ENCODE measurements at regions not wholly inside any gene's neighbourhood (a gene's known extent, or its start where the extent isn't known, plus 50 kb on each side); places are given as distances from the start of the nearest gene placed in this dataset.

- no peak for TF ChIP-seq POLR2A (IDR thresholded peaks at IDR 0.05; ENCODE audit: low read length)
- no peak for TF ChIP-seq GATA1 (IDR thresholded peaks at IDR 0.05; ENCODE audit: low read depth, low read length)
These were observed 70.5 kb upstream of the PRKCQ start for GRCh38 chr10:6650586-6650985.

All from erythroblast (primary cell).